Retinal pigment epithelial cell (primary cell): ENCODE measurements at regions not wholly inside any gene's neighbourhood (a gene's known extent, or its start where the extent isn't known, plus 50 kb on each side); places are given as distances from the start of the nearest gene placed in this dataset.
A peak's percentile ranks its signal among the peaks of the same experiment; 100 is the strongest.

Experiments used
- DNase-seq: peaks from one replicate; pipeline ENCODE4 v3.0.0-alpha.2; 2010; ENCODE audit warnings: low read depth
- H3K4me3 ChIP-seq: 2 replicates; pipeline ENCODE4 v1.5.1; 2011; ENCODE audit warnings: mild to moderate bottlenecking, low read length, control low read depth, moderate library complexity
- CTCF ChIP-seq: conservative IDR thresholded peaks from 2 replicates; pipeline ENCODE4 v1.5.1; 2011; ENCODE audit warnings: low read depth, low read length, control low read depth, inconsistent platforms

DNA sequence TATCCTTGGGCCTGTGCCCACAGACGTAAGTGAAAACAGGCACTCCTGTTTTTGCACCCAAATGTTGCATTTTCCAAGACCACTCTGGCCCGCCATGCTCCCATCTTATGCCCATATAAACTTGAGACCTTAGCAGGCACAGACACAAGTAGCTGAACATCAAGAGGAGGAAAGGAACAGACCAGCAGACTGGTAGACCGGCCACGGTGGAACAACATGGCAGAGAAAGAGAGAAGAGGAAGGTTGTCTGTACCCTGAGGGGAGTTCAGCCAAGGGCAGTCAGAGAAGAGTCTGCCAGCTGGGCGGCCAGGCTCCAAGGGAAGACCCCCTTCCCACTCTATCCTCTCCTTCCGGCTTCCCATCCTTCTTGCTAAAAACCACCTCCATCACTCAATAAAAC is 85.3 kb downstream of the GPR37 start:
- TF ChIP-seq CTCF = no peak
- no peak for DNase-seq
- H3K4me3 ChIP-seq = no peak overlapping the region

- no peak for DNase-seq
- H3K4me3 ChIP-seq = no peak overlapping the region
- no peak for TF ChIP-seq CTCF
Observed at GRCh38 chr7:124679586-124680225, 85.9 kb downstream of the GPR37 start.

- TF ChIP-seq CTCF = no peak
- no peak for DNase-seq
- no peak overlapping the region for H3K4me3 ChIP-seq
Observed at GRCh38 chr7:124679146-124679545, 86.4 kb downstream of the GPR37 start.

DNA sequence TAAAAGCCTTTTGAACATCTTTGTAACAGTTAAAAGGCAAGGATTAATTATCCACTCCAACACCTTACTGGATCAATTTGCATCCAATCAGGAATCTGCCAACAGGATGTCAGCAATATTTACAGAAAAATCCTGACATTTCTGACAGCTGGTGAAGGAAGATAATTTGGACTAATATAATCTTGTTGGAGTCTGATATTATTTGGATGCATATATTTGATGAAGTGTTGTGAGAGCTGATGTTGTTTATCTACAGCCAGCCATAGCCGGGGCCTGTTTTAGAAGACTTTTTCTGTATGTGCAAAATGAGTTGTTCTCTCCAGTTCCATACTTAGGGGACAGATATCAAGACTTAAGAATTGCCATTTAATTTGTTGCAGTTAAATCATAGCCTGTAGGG is 91.1 kb downstream of the GPR37 start:
- no peak for DNase-seq
- H3K4me3 ChIP-seq = no peak overlapping the region
- TF ChIP-seq CTCF = no peak

DNA sequence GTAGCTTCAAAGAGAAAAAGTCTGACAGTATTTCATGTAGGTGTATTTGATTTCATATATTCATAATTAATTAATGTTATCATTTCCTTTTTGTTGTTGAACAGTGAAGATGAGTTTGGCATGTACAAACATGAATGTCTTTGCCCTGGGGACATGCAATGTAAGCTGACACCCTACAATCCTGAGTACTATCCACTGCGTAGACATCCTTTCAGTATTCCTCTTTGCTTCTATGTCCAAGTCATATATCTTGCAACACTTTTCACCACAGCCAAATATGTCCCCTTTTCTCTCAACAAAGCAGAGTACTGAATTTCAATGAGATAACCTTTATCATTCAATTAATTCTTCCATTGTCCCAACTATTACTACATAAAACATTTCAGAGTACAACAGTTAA is 93.6 kb downstream of the GPR37 start:
- no peak for DNase-seq
- TF ChIP-seq CTCF = no peak
- H3K4me3 ChIP-seq = no peak overlapping the region

- peak; percentile 6 for DNase-seq
- no peak for TF ChIP-seq CTCF
- H3K4me3 ChIP-seq = no peak overlapping the region
Observed at GRCh38 chr7:124667312-124668153, 98.1 kb downstream of the GPR37 start.

GRCh38 chr7:124662937-124663336 is 102.7 kb downstream of the GPR37 start:
- no peak for DNase-seq
- no peak overlapping the region for H3K4me3 ChIP-seq
- TF ChIP-seq CTCF = peak; percentile 10
